Astrocyte of the hippocampus (primary cell): ENCODE measurements at regions not wholly inside any gene's neighbourhood (a gene's known extent, or its start where the extent isn't known, plus 50 kb on each side); places are given as distances from the start of the nearest gene placed in this dataset.

Experiments used
- DNase-seq: peaks from one replicate; pipeline ENCODE4 v3.0.0; 2011; ENCODE audit warnings: low read depth, low spot score

GRCh38 chr16:73231944-73232554, 184.1 kb upstream of the ZFHX3 start:
- peak; percentile 51 for DNase-seq

- DNase-seq = no peak
Observed at GRCh38 chr16:73231379-73231778, 183.5 kb upstream of the ZFHX3 start.

- no peak for DNase-seq
Observed at GRCh38 chr16:73230651-73231050, 182.7 kb upstream of the ZFHX3 start.

GRCh38 chr16:73228649-73229048, 180.7 kb upstream of the ZFHX3 start:
- peak; percentile 56 for DNase-seq

GRCh38 chr16:73226675-73227074, 178.7 kb upstream of the ZFHX3 start:
- no peak for DNase-seq

GRCh38 chr16:73225983-73226382, 178.1 kb upstream of the ZFHX3 start:
- no peak for DNase-seq

- DNase-seq = no peak
Observed at GRCh38 chr16:73220836-73221235, 172.9 kb upstream of the ZFHX3 start.

- no peak for DNase-seq
Observed at GRCh38 chr16:73219176-73219575, 171.2 kb upstream of the ZFHX3 start.

- no peak for DNase-seq
Observed at GRCh38 chr16:73217654-73218053, 169.7 kb upstream of the ZFHX3 start.

- DNase-seq = no peak
Observed at GRCh38 chr16:73216932-73217331, 169.0 kb upstream of the ZFHX3 start.

- DNase-seq = no peak
Observed at GRCh38 chr16:73215678-73216377, 167.9 kb upstream of the ZFHX3 start.

GRCh38 chr16:73214825-73215677, 167.1 kb upstream of the ZFHX3 start:
- peak; percentile 83 for DNase-seq

- no peak for DNase-seq
Observed at GRCh38 chr16:73213732-73214455, 166.0 kb upstream of the ZFHX3 start.

GRCh38 chr16:73212431-73212830, 164.5 kb upstream of the ZFHX3 start:
- no peak for DNase-seq

- no peak for DNase-seq
Observed at GRCh38 chr16:73210686-73211085, 162.8 kb upstream of the ZFHX3 start.

GRCh38 chr16:73210084-73210483, 162.2 kb upstream of the ZFHX3 start:
- DNase-seq = no peak

- no peak for DNase-seq
Observed at GRCh38 chr16:73209190-73209589, 161.3 kb upstream of the ZFHX3 start.

- DNase-seq = no peak
Observed at GRCh38 chr16:73206151-73206707, 158.3 kb upstream of the ZFHX3 start.

- DNase-seq = no peak
Observed at GRCh38 chr16:73205153-73205886, 157.4 kb upstream of the ZFHX3 start.

- no peak for DNase-seq
Observed at GRCh38 chr16:73204359-73205152, 156.6 kb upstream of the ZFHX3 start.
